ENCODE measurements at regions not wholly inside any gene's neighbourhood (a gene's known extent, or its start where the extent isn't known, plus 50 kb on each side); places are given as distances from the start of the nearest gene placed in this dataset.

- no peak for TF ChIP-seq CTCF (IDR thresholded peaks at IDR 0.05)
- TF ChIP-seq POLR2AphosphoS5 (IDR thresholded peaks at IDR 0.05) = no peak
- no peak for TF ChIP-seq POLR2A (IDR thresholded peaks at IDR 0.05)
Measured at GRCh38 chr16:22641131-22641628, 130.5 kb downstream of the NPIPB5 start.
